Spleen (tissue), 11 donors: ENCODE measurements at regions not wholly inside any gene's neighbourhood (a gene's known extent, or its start where the extent isn't known, plus 50 kb on each side); places are given as distances from the start of the nearest gene placed in this dataset.

Source experiments
- DNase-seq: peaks from one replicate; pipeline ENCODE4 v3.0.0-alpha.2; 2020
- H3K27ac ChIP-seq, 8 donors: fragments of 200-600 bp; sonication (generic) in 7 of 8; 1 replicate in 4 of 8; 2 replicates in 4 of 8; pipeline versions ENCODE4 v1.5.0 to v1.8.0; 2016 to 2021; ENCODE audit warnings: inconsistent platforms in 4 of 8, mild to moderate bottlenecking in 4 of 8, moderate library complexity in 1 of 8
- H3K27me3 ChIP-seq, 7 donors: fragments of 200-600 bp; sonication (generic) in 6 of 7; replicated peaks in 1 of 7; 1 replicate in 4 of 7; 2 replicates in 3 of 7; pipeline versions ENCODE4 v1.5.0 to v1.8.0; 2016 to 2021; ENCODE audit warnings: inconsistent platforms in 3 of 7, mild to moderate bottlenecking in 1 of 7
- H3K36me3 ChIP-seq, 6 donors: fragments of 200-600 bp; sonication (generic) in 5 of 6; 1 replicate in 4 of 6; 2 replicates in 2 of 6; pipeline versions ENCODE4 v1.5.0 to v1.8.0; 2016 to 2021; ENCODE audit warnings: inconsistent platforms in 2 of 6
- H3K4me1 ChIP-seq, 6 donors: fragments of 200-600 bp; sonication (generic) in 5 of 6; 1 replicate in 3 of 6; 2 replicates in 3 of 6; pipeline versions ENCODE4 v1.5.0 to v1.8.0; 2016 to 2021; ENCODE audit warnings: inconsistent platforms in 3 of 6
- H3K4me3 ChIP-seq, 8 donors: fragments of 200-600 bp; sonication (generic) in 7 of 8; 1 replicate in 4 of 8; 2 replicates in 4 of 8; pipeline versions ENCODE4 v1.5.0 to v1.8.0; 2016 to 2021; ENCODE audit warnings: inconsistent platforms in 4 of 8, mild to moderate bottlenecking in 4 of 8, moderate library complexity in 2 of 8
- H3K9me3 ChIP-seq, 8 donors: fragments of 200-600 bp; sonication (generic) in 7 of 8; 1 replicate in 4 of 8; 2 replicates in 4 of 8; pipeline versions ENCODE4 v1.5.0 to v1.8.0; 2016 to 2021; ENCODE audit warnings: inconsistent platforms in 4 of 8
- CTCF ChIP-seq, 11 experiments: fragments of 200-600 bp in 7 of 11; fragments of 450-650 bp in 4 of 11; sonication (generic) in 4 of 11; IDR thresholded peaks in 8 of 11; conservative IDR thresholded peaks in 3 of 11; 1 replicate in 7 of 11; 2 replicates in 4 of 11; pipeline versions ENCODE4 v1.4.0 to v1.8.0; 2016 to 2021; ENCODE audit warnings: antibody characterized with exemption in 11 of 11, inconsistent platforms in 4 of 11, mild to moderate bottlenecking in 1 of 11
- POLR2A ChIP-seq, 3 donors: fragments of 450-650 bp; IDR thresholded peaks; one replicate each; pipeline ENCODE4 v1.5.1; 2017; ENCODE audit warnings: antibody characterized with exemption in 3 of 3, mild to moderate bottlenecking in 1 of 3
- POLR2AphosphoS5 ChIP-seq, 3 donors: sonication (generic); formaldehyde crosslinking; IDR thresholded peaks; one replicate each; pipeline ENCODE4 v1.5.1; 2017; ENCODE audit warnings: antibody characterized with exemption in 3 of 3
- WGBS, 5 donors: extraction: QIAGEN DNeasy Blood & Tissue Kit in 3 of 5; methylation state at CpG; one replicate each; pipeline versions ENCODE4 v1.1.5 to v1.1.7; 2013 to 2018; 5-methylcytosine and 5-hydroxymethylcytosine counted together
- intact Hi-C: fragments of 100-400 bp; cut with DNase I; formaldehyde crosslinking; loops from one replicate; pipeline ENCODE4 v1.15.0; 2023; ENCODE audit warnings: low total_unique reads
- donor health status: healthy with polysubstance abuse.
- donor health status: DM: no; HTN: no; CAD: no; lungs with moderate emphysema.
- donor health status: DM: no; HTN: no; CAD: no.
- donor health status: Bipolar disorder and iron deficiency.
- donor health status: healthy.
- donor health status: DM: no; HTN: no; CAD: no.
- donor health status: DM: yes; HTN: yes; CAD: no.

- no peaks in the 10 kb centered on the region for H3K4me1 ChIP-seq
- no peaks in the 10 kb centered on the region for H3K36me3 ChIP-seq
- WGBS, 5 donors = 28 to 55% (median 36%) methylated on average over 2 of the region's 2 CpGs
These were observed 924.4 kb downstream of the METTL15 start for GRCh38 chr11:29032384-29033149.

GRCh38 chr11:29029452-29029851, 921.3 kb downstream of the METTL15 start:
- H3K4me3 ChIP-seq = no peak overlapping the region
- no peak overlapping the region for H3K27ac ChIP-seq
- no peaks in the 10 kb centered on the region for H3K27me3 ChIP-seq
- H3K4me1 ChIP-seq = no peaks in the 10 kb centered on the region
- TF ChIP-seq CTCF (IDR thresholded peaks at IDR 0.05 in 8 of 11, conservative IDR thresholded peaks at IDR 0.05 in 3 of 11) (no peak), POLR2A (IDR thresholded peaks at IDR 0.05) (no peak), POLR2AphosphoS5 (IDR thresholded peaks at IDR 0.05) (no peak)
- 70 to 80% (median 76%) methylated on average over 2 of the region's 2 CpGs for WGBS, 5 donors
- H3K36me3 ChIP-seq = no peaks in the 10 kb centered on the region
- intact Hi-C loops = no loop called here
- peaks cover 8 to 45% (median 38%) of the 10 kb centered on the region in 8 donors for H3K9me3 ChIP-seq
- DNase-seq = no peak

More at GRCh38 chr11:29032384-29033149, 924.4 kb downstream of the METTL15 start:
- no peaks in the 10 kb centered on the region for H3K27me3 ChIP-seq
- no peak for DNase-seq
- H3K4me3 ChIP-seq = no peak overlapping the region
- intact Hi-C loops = no loop called here
- no peak overlapping the region for H3K27ac ChIP-seq
- peaks cover 8 to 49% (median 33%) of the 10 kb centered on the region in 8 donors for H3K9me3 ChIP-seq
- no peak for TF ChIP-seq POLR2AphosphoS5 (IDR thresholded peaks at IDR 0.05)

DNA sequence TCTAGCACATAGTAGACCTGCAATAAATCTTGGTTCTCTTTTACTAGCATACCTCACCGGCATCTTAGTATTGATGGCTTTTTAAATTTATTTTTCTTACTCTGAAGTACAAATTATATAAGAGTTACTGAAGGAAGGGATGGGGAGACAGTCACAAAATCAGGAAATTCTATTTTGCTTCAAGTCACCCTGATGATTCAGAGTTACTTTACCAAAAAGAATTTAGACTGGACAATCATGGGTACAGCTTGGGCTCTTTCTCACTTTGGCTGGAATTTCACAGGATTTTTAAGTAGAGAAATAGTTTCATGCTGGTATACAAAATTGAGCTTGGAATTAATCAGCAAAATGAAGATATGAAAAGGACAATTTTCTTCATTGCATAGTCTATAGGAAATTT, 919.2 kb downstream of the METTL15 start:
- WGBS, 5 donors = 83 to 91% (median 85%) methylated on average over 1 of the region's 1 CpG
- Histone ChIP-seq H3K9me3 (peaks cover 8 to 45% (median 37%) of the 10 kb centered on the region in 8 donors), H3K4me1 (no peaks in the 10 kb centered on the region)

DNA sequence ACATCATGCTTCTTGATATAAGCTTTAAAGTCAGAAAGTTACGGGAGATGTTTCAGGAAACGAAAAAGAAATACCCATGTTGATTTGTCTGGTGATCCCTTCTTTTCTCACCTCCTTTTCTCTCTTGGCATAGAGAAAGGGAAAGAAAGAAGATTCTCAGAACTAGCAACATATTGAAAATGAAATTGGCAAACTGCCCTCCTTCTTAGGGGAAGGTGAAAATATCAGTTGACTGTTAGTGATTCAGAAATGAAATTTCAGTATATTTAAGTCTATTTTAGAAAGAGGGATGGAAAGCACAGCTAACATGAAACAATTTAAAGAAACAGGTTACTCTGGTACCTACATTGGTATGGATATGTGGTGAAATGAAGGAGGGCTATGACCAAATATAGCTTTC, 918.1 kb downstream of the METTL15 start:
- no peaks in the 10 kb centered on the region for H3K36me3 ChIP-seq

More for the DNA sequence above, 919.2 kb downstream of the METTL15 start:
- Histone ChIP-seq H3K27ac (no peak overlapping the region), H3K4me3 (no peak overlapping the region), H3K36me3 (no peaks in the 10 kb centered on the region), H3K27me3 (no peaks in the 10 kb centered on the region)
- DNase-seq = no peak
- intact Hi-C loops = no loop called here
- no peak for TF ChIP-seq POLR2A (IDR thresholded peaks at IDR 0.05)
- TF ChIP-seq POLR2AphosphoS5 (IDR thresholded peaks at IDR 0.05) = no peak
- no peak for TF ChIP-seq CTCF (IDR thresholded peaks at IDR 0.05 in 8 of 11, conservative IDR thresholded peaks at IDR 0.05 in 3 of 11)

More for the DNA sequence above, 918.1 kb downstream of the METTL15 start:
- TF ChIP-seq POLR2AphosphoS5 (IDR thresholded peaks at IDR 0.05) (no peak), POLR2A (IDR thresholded peaks at IDR 0.05) (no peak), CTCF (IDR thresholded peaks at IDR 0.05 in 8 of 11, conservative IDR thresholded peaks at IDR 0.05 in 3 of 11) (no peak)
- no peak for DNase-seq
- Histone ChIP-seq H3K9me3 (peaks cover 8 to 45% (median 34%) of the 10 kb centered on the region in 8 donors), H3K27me3 (no peaks in the 10 kb centered on the region), H3K4me1 (no peaks in the 10 kb centered on the region), H3K27ac (no peak overlapping the region), H3K4me3 (no peak overlapping the region)
- intact Hi-C loops = no loop called here
- WGBS, 5 donors = 83 to 93% (median 90%) methylated on average over 2 of the region's 2 CpGs
